ENCODE measurements at regions not wholly inside any gene's neighbourhood (a gene's known extent, or its start where the extent isn't known, plus 50 kb on each side); places are given as distances from the start of the nearest gene placed in this dataset.

DNA sequence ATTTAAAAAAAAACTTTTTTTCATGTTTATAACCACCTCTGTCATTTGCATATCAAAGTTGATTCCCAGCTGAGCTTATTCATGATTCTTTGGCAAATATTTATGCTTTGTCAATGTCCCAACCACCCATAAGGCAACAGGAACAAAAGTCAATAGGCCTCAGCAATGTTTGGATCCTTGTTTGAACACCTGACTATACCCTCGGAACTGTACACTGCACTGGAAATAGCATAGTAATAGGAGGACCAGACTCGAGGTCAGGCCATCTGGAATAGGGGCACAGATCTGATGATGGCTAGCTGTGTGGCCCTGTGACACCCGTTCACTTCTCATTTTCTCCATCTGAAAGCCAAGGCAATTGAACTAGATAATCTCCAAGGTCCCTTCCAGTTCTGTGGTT lies 301.7 kb upstream of the ATP11B start:
- no peak for TF ChIP-seq EZH2 (IDR thresholded peaks at IDR 0.05; ENCODE audit: borderline replicate concordance, low read depth, low read length, poor library complexity, severe bottlenecking)
- Histone ChIP-seq H3K9me3 (ENCODE audit: low read depth, low read length, poor library complexity, severe bottlenecking) (no peaks in the 10 kb centered on the region), H3K36me3 (ENCODE audit: insufficient read depth, low read length, poor library complexity, severe bottlenecking) (no peaks in the 10 kb centered on the region), H3K4me3 (ENCODE audit: low read depth, low read length, poor library complexity, severe bottlenecking) (no peak overlapping the region), H3K27ac (ENCODE audit: low read depth, low read length, poor library complexity, severe bottlenecking) (no peak overlapping the region), H3K4me1 (ENCODE audit: insufficient read depth, low read length, poor library complexity, severe bottlenecking) (peaks cover 16% of the 10 kb centered on the region), H3K27me3 (replicated peaks; ENCODE audit: insufficient read depth, low read depth, low read length, poor library complexity) (no peaks in the 10 kb centered on the region)
- no peak for DNase-seq (ENCODE audit: low spot score)
- no TSS peak for BruUV-seq (replicated peaks)
- ChIA-PET POLR2A (ENCODE audit: low non-redundant PET) (interaction anchor here (0.6 kb wide), 1 partner anchor 1877 kb away, joined by 3 read pairs; no protein-coding TSS in a partner anchor), CTCF (no interaction called here)
- intact Hi-C loops (cut with micrococcal nuclease; ENCODE audit: unreplicated experiment): loop anchor here (5.0 kb wide), 2 partner anchors 191 to 784 kb away; no protein-coding TSS in a partner anchor

DNA sequence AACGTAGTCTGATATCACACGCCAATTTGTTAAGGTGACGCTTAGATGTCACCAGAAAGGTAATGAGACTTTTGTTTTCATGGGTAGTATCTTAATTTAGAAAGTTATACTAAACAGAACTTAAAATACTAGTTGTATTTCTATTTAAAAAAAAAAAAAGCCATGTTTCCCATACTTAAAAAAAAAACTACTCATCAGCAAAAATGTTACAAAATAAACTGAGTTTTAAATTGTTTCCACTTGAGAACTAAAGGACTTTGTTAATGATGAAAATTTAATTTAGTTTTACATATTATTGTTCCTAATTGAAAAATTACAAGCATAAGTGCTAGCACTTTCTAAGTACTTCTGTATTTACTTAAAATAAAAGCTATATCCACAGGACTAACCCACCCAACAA lies 300.8 kb upstream of the ATP11B start:
- peaks cover 8% of the 10 kb centered on the region for H3K4me1 ChIP-seq (ENCODE audit: insufficient read depth, low read length, poor library complexity, severe bottlenecking)
- H3K9me3 ChIP-seq (ENCODE audit: low read depth, low read length, poor library complexity, severe bottlenecking): no peaks in the 10 kb centered on the region
- ChIA-PET POLR2A (ENCODE audit: low non-redundant PET) (interaction anchor here (0.7 kb wide), 1 partner anchor 1276 kb away, joined by 4 read pairs; no protein-coding TSS in a partner anchor), CTCF (interaction anchor here (0.6 kb wide), 1 partner anchor 190 kb away, joined by 5 read pairs; no protein-coding TSS in a partner anchor)
- H3K27ac ChIP-seq (ENCODE audit: low read depth, low read length, poor library complexity, severe bottlenecking): no peak overlapping the region
- no peak overlapping the region for H3K4me3 ChIP-seq (ENCODE audit: low read depth, low read length, poor library complexity, severe bottlenecking)
- no peaks in the 10 kb centered on the region for H3K36me3 ChIP-seq (ENCODE audit: insufficient read depth, low read length, poor library complexity, severe bottlenecking)
- no peak for DNase-seq (ENCODE audit: low spot score)
- no peaks in the 10 kb centered on the region for H3K27me3 ChIP-seq (replicated peaks; ENCODE audit: insufficient read depth, low read depth, low read length, poor library complexity)
- TF ChIP-seq, protein P1, sequence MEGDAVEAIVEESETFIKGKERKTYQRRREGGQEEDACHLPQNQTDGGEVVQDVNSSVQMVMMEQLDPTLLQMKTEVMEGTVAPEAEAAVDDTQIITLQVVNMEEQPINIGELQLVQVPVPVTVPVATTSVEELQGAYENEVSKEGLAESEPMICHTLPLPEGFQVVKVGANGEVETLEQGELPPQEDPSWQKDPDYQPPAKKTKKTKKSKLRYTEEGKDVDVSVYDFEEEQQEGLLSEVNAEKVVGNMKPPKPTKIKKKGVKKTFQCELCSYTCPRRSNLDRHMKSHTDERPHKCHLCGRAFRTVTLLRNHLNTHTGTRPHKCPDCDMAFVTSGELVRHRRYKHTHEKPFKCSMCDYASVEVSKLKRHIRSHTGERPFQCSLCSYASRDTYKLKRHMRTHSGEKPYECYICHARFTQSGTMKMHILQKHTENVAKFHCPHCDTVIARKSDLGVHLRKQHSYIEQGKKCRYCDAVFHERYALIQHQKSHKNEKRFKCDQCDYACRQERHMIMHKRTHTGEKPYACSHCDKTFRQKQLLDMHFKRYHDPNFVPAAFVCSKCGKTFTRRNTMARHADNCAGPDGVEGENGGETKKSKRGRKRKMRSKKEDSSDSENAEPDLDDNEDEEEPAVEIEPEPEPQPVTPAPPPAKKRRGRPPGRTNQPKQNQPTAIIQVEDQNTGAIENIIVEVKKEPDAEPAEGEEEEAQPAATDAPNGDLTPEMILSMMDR (conservative IDR thresholded peaks at IDR 0.05; ENCODE audit: low read depth, low read length): no peak
- TF ChIP-seq EZH2 (IDR thresholded peaks at IDR 0.05; ENCODE audit: borderline replicate concordance, low read depth, low read length, poor library complexity, severe bottlenecking): no peak
- intact Hi-C loops (cut with micrococcal nuclease; ENCODE audit: unreplicated experiment): loop anchor here (5.0 kb wide), 2 partner anchors 190 to 785 kb away; no protein-coding TSS in a partner anchor
- BruUV-seq (replicated peaks): no TSS peak

DNA sequence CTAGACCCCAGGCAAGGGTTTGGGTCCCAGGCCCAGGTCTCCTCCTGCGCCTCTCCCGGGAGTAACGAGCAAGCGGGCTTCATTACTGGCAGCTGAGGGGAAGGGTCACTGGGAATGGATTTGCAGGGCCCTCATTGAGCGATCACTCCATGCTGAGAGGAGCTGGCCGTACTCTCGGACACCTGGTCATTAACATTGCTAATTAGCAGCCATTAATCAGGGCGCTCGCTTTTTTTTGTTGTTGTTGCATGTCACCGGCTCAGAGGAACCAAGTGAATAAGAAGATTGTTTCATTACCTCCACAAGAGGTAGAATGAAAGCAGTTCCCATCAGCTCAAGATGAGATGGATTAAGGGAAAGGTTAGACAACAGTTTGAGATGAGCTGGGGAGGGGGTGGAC lies 293.0 kb upstream of the ATP11B start:
- POLR2A ChIA-PET (ENCODE audit: low non-redundant PET): no interaction called here
- CTCF ChIA-PET: no interaction called here
- H3K9me3 ChIP-seq (ENCODE audit: low read depth, low read length, poor library complexity, severe bottlenecking): no peaks in the 10 kb centered on the region
- no peak overlapping the region for H3K27ac ChIP-seq (ENCODE audit: low read depth, low read length, poor library complexity, severe bottlenecking)
- no peaks in the 10 kb centered on the region for H3K36me3 ChIP-seq (ENCODE audit: insufficient read depth, low read length, poor library complexity, severe bottlenecking)
- no peak overlapping the region for H3K4me3 ChIP-seq (ENCODE audit: low read depth, low read length, poor library complexity, severe bottlenecking)
- H3K27me3 ChIP-seq (replicated peaks; ENCODE audit: insufficient read depth, low read depth, low read length, poor library complexity): no peaks in the 10 kb centered on the region
- H3K4me1 ChIP-seq (ENCODE audit: insufficient read depth, low read length, poor library complexity, severe bottlenecking): no peaks in the 10 kb centered on the region
- BruUV-seq (replicated peaks): no TSS peak
- TF ChIP-seq EZH2 (IDR thresholded peaks at IDR 0.05; ENCODE audit: borderline replicate concordance, low read depth, low read length, poor library complexity, severe bottlenecking): no peak
- TF ChIP-seq, protein P1 (conservative IDR thresholded peaks at IDR 0.05; ENCODE audit: low read depth, low read length): no peak
- no peak for DNase-seq (ENCODE audit: low spot score)
- intact Hi-C loops (cut with micrococcal nuclease; ENCODE audit: unreplicated experiment): no loop called here

DNA sequence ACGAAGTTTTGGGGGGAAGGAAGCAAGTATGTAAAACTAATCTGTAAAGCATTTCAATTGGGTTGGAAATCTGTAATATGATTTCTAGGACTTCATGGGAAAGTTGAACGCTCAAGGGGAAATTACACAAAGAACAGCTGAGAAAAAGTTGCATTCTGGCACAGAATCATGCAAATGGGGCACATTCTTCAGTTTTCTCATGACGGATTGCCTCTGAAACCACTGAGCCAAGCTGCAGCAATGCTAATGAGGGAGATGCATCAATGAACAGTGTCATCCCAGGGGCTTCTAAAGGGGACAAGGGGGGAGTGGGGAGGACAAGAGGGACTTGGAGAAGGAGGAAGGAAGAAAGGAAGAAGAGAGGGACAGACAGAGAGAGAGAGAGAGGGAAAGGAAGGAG lies 291.4 kb upstream of the ATP11B start:
- intact Hi-C loops (cut with micrococcal nuclease; ENCODE audit: unreplicated experiment): no loop called here
- no peak for TF ChIP-seq EZH2 (IDR thresholded peaks at IDR 0.05; ENCODE audit: borderline replicate concordance, low read depth, low read length, poor library complexity, severe bottlenecking)
- TF ChIP-seq, protein P1 (conservative IDR thresholded peaks at IDR 0.05; ENCODE audit: low read depth, low read length): no peak
- H3K27ac ChIP-seq (ENCODE audit: low read depth, low read length, poor library complexity, severe bottlenecking): no peak overlapping the region
- no peaks in the 10 kb centered on the region for H3K27me3 ChIP-seq (replicated peaks; ENCODE audit: insufficient read depth, low read depth, low read length, poor library complexity)
- H3K4me1 ChIP-seq (ENCODE audit: insufficient read depth, low read length, poor library complexity, severe bottlenecking): no peaks in the 10 kb centered on the region
- H3K9me3 ChIP-seq (ENCODE audit: low read depth, low read length, poor library complexity, severe bottlenecking): no peaks in the 10 kb centered on the region
- BruUV-seq (replicated peaks): no TSS peak
- ChIA-PET CTCF (no interaction called here), POLR2A (ENCODE audit: low non-redundant PET) (no interaction called here)
- DNase-seq (ENCODE audit: low spot score): no peak
- no peaks in the 10 kb centered on the region for H3K36me3 ChIP-seq (ENCODE audit: insufficient read depth, low read length, poor library complexity, severe bottlenecking)
- no peak overlapping the region for H3K4me3 ChIP-seq (ENCODE audit: low read depth, low read length, poor library complexity, severe bottlenecking)
